ENCODE measurements at regions not wholly inside any gene's neighbourhood (a gene's known extent, or its start where the extent isn't known, plus 50 kb on each side); places are given as distances from the start of the nearest gene placed in this dataset.

GRCh38 chr14:89625731-89626232 is 208.7 kb upstream of the FOXN3 start:
- 55 to 68% (median 61%) methylated on average over 9 of the region's 9 CpGs for WGBS, 3 donors
- Histone ChIP-seq H3K36me3 (ENCODE audit: insufficient read depth in 1 of 2, low read depth in 1 of 2) (no peaks in the 10 kb centered on the region), H3K4me1 (peaks cover 16% of the 10 kb centered on the region), H3K27ac (no peak overlapping the region), H3K27me3 (ENCODE audit: insufficient read depth in 3 of 3, low read length in 2 of 3) (no peaks in the 10 kb centered on the region), H3K4me3 (no peak overlapping the region), H3K9me3 (no peaks in the 10 kb centered on the region)
- intact Hi-C loops (cut with DNase I): loop anchor here in 1 of 2 donors (5.0 kb wide), 1 partner anchor 77 kb away; no protein-coding TSS in a partner anchor
- TF ChIP-seq CTCF (IDR thresholded peaks at IDR 0.05): no peak
- DNase-seq (no peak), ATAC-seq (no peak)

DNA sequence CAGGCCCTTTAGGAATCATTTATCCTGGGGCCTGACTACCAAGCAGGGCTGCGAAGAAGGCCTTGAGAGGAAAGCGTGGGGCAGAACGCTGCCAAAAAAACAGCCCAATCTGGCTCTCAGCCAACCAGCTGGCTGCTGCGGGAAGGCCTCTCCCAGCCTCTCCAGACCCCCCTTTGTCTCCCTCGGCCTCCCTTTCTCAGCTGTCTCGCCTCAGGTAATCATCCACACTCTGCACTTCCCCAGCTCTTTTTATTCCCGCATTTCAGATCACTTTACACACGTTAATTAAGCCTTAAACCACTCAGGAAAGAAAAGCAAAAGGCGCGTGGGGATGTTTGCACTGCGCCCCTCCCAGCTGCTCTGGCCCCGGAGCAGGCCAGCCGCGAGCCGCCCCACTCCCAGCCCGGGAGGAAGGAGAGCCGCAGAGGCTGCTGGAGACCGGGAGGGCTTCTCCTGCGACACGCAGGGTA is 208.2 kb upstream of the FOXN3 start:
- intact Hi-C loops (cut with DNase I): loop anchor here in 1 of 2 donors (5.0 kb wide), 1 partner anchor 77 kb away; no protein-coding TSS in a partner anchor
- ATAC-seq (peak; percentile 17 to 50 (median 37)), DNase-seq (peak; percentile 29 to 71)
- Histone ChIP-seq H3K36me3 (ENCODE audit: insufficient read depth in 1 of 2, low read depth in 1 of 2) (no peaks in the 10 kb centered on the region), H3K4me1 (peaks cover 16% of the 10 kb centered on the region), H3K27me3 (ENCODE audit: insufficient read depth in 3 of 3, low read length in 2 of 3) (no peaks in the 10 kb centered on the region), H3K27ac (peak overlapping the region; percentile 46), H3K4me3 (peak overlapping the region; percentile 20), H3K9me3 (no peaks in the 10 kb centered on the region)
- WGBS, 3 donors: 17 to 39% (median 26%) methylated on average over 20 of the region's 20 CpGs
- no peak for TF ChIP-seq CTCF (IDR thresholded peaks at IDR 0.05)

DNA sequence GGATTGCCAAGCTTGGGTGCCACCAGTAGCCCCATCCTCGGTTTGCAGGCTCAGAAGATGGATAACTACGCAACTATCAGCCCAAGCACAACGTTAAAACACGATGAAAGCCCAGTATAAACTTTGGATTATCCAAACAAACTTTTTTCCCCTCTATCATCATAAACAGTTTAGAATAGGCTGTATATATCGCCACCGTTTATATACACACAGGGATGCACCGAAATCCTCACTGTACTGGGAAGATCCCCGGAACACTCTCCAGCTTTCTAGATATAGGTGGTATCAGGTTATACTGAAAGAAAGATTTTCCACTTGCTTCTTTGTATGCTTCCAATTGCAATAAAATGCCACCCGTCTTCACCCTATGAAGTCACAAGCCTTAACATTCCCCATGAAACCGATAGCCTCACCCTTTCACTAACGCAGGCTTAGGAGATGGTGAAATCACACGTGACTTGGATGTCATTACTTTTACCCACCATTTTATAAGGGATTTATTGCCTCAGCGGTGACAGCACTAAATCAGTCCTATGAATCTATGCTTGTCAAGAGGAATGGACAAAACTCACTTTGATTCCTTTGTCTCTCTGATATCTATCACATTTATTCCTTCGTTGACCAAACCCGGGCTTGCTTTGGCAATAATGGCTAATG is 207.6 kb upstream of the FOXN3 start:
- Histone ChIP-seq H3K9me3 (no peaks in the 10 kb centered on the region), H3K27ac (peak overlapping the region; percentile 46), H3K4me3 (peak overlapping the region; percentile 20), H3K4me1 (peaks cover 17% of the 10 kb centered on the region), H3K36me3 (ENCODE audit: insufficient read depth in 1 of 2, low read depth in 1 of 2) (no peaks in the 10 kb centered on the region), H3K27me3 (ENCODE audit: insufficient read depth in 3 of 3, low read length in 2 of 3) (no peaks in the 10 kb centered on the region)
- DNase-seq (no peak), ATAC-seq (peak; percentile 91 to 96 (median 92))
- WGBS, 3 donors: 44 to 55% (median 46%) methylated on average over 15 of the region's 15 CpGs
- intact Hi-C loops (cut with DNase I): loop anchor here in 1 of 2 donors (5.0 kb wide), 1 partner anchor 78 kb away; no protein-coding TSS in a partner anchor
- TF ChIP-seq CTCF (IDR thresholded peaks at IDR 0.05): no peak

GRCh38 chr14:89621791-89622638 is 205.0 kb upstream of the FOXN3 start:
- Histone ChIP-seq H3K4me1 (peaks cover 27% of the 10 kb centered on the region), H3K27me3 (ENCODE audit: insufficient read depth in 3 of 3, low read length in 2 of 3) (no peaks in the 10 kb centered on the region), H3K36me3 (ENCODE audit: insufficient read depth in 1 of 2, low read depth in 1 of 2) (no peaks in the 10 kb centered on the region), H3K9me3 (no peaks in the 10 kb centered on the region), H3K27ac (no peak overlapping the region), H3K4me3 (no peak overlapping the region)
- ATAC-seq (no peak), DNase-seq (no peak)
- intact Hi-C loops (cut with DNase I): loop anchor here in 1 of 2 donors (1.0 kb wide), 1 partner anchor 194 kb away; no protein-coding TSS in a partner anchor
- TF ChIP-seq CTCF (IDR thresholded peaks at IDR 0.05): no peak
- WGBS, 3 donors: 94 to 96% (median 94%) methylated on average over 14 of the region's 14 CpGs

All from psoas muscle (tissue), 7 donors.